GM23338 (cell line): ENCODE measurements at regions not wholly inside any gene's neighbourhood (a gene's known extent, or its start where the extent isn't known, plus 50 kb on each side); places are given as distances from the start of the nearest gene placed in this dataset.

Source experiments
- ATAC-seq: fragments of 200-7000 bp; cut with Tn5 transposase; 3 replicates; pipeline ENCODE4 v1.9.1; 2020
- DNase-seq: peaks from one replicate; pipeline ENCODE4 v3.0.0-alpha.2; 2015; ENCODE audit warnings: low spot score
- H2AFZ ChIP-seq: fragments of 200-600 bp; sonication (generic); 2 replicates; pipeline ENCODE4 v1.8.0; 2016; ENCODE audit warnings: antibody characterized with exemption, mild to moderate bottlenecking, moderate library complexity
- H3F3A ChIP-seq: fragments of 200-600 bp; sonication (generic); replicated peaks from 2 replicates; pipeline ENCODE4 v1.8.0; 2017; ENCODE audit warnings: antibody characterized with exemption, mixed run types, low read depth
- H3K27ac ChIP-seq: fragments of 200-600 bp; sonication (generic); 2 replicates; pipeline ENCODE4 v1.6.1; 2016; ENCODE audit warnings: low read depth
- H3K27me3 ChIP-seq: fragments of 200-600 bp; sonication (generic); 2 replicates; pipeline ENCODE4 v1.8.0; 2016; ENCODE audit warnings: mild to moderate bottlenecking, mixed run types, moderate library complexity; ENCODE audit not compliant: insufficient read depth
- H3K36me3 ChIP-seq: fragments of 200-600 bp; sonication (generic); 2 replicates; pipeline ENCODE4 v1.8.0; 2016; ENCODE audit warnings: mild to moderate bottlenecking; ENCODE audit not compliant: insufficient read depth
- H3K4me1 ChIP-seq: fragments of 200-600 bp; sonication (generic); 2 replicates; pipeline ENCODE4 v1.8.0; 2016; ENCODE audit warnings: mild to moderate bottlenecking, moderate library complexity; ENCODE audit not compliant: insufficient read depth
- H3K4me2 ChIP-seq: fragments of 200-600 bp; sonication (generic); 2 replicates; pipeline ENCODE4 v1.7.1; 2017; ENCODE audit warnings: mixed run types
- H3K4me3 ChIP-seq: fragments of 200-600 bp; sonication (generic); 2 replicates; pipeline ENCODE4 v1.6.1; 2016; ENCODE audit warnings: mixed run types
- H3K79me2 ChIP-seq: fragments of 200-600 bp; sonication (generic); replicated peaks from 2 replicates; pipeline ENCODE4 v1.8.0; 2017; ENCODE audit warnings: mild to moderate bottlenecking; ENCODE audit not compliant: insufficient read depth
- H3K9me2 ChIP-seq: fragments of 200-600 bp; sonication (generic); 2 replicates; pipeline ENCODE4 v1.8.0; 2017; ENCODE audit not compliant: insufficient read depth
- H4K20me1 ChIP-seq: fragments of 200-600 bp; sonication (generic); replicated peaks from 2 replicates; pipeline ENCODE4 v1.8.0; 2017; ENCODE audit warnings: mild to moderate bottlenecking; ENCODE audit not compliant: insufficient read depth
- H3K27ac Mint-ChIP-seq: 2 replicates; pipeline ENCODE4 v1.8.0; 2020; ENCODE audit warnings: inconsistent platforms, mild to moderate bottlenecking, moderate library complexity, mixed read lengths
- H3K27me3 Mint-ChIP-seq: 3 replicates; pipeline ENCODE4 v1.8.0; 2022; ENCODE audit warnings: low read depth, mild to moderate bottlenecking, moderate library complexity, mixed read lengths, inconsistent platforms; ENCODE audit not compliant: insufficient read depth, poor library complexity
- H3K36me3 Mint-ChIP-seq: 3 replicates; pipeline ENCODE4 v1.8.0; 2021; ENCODE audit warnings: low read depth, mild to moderate bottlenecking, inconsistent platforms, moderate library complexity, mixed read lengths
- H3K4me1 Mint-ChIP-seq: 3 replicates; pipeline ENCODE4 v1.8.0; 2020; ENCODE audit warnings: mild to moderate bottlenecking, inconsistent platforms, mixed read lengths
- H3K4me3 Mint-ChIP-seq: 3 replicates; pipeline ENCODE4 v1.8.0; 2021; ENCODE audit warnings: moderate library complexity, mild to moderate bottlenecking, inconsistent platforms, mixed read lengths
- H3K9me3 Mint-ChIP-seq: 3 replicates; pipeline ENCODE4 v1.8.0; 2020; ENCODE audit warnings: moderate library complexity, mild to moderate bottlenecking, inconsistent platforms, mixed read lengths
- CREB1 ChIP-seq: fragments of 250-450 bp; sonication (Bioruptor Pico); IDR thresholded peaks from 2 replicates; pipeline ENCODE4 v1.5.0; 2020; ENCODE audit warnings: low read depth, mild to moderate bottlenecking, moderate library complexity
- EZH2 ChIP-seq: fragments of 200-600 bp; sonication (generic); IDR thresholded peaks from one replicate; pipeline ENCODE4 v1.8.0; 2017; ENCODE audit warnings: antibody characterized with exemption, mild to moderate bottlenecking, low read depth; ENCODE audit not compliant: unreplicated experiment
- EZH2phosphoT487 ChIP-seq: fragments of 200-600 bp; sonication (generic); IDR thresholded peaks from one replicate; pipeline ENCODE4 v1.8.1; 2018; ENCODE audit warnings: antibody characterized with exemption; ENCODE audit not compliant: unreplicated experiment
- JUNB ChIP-seq: IDR thresholded peaks from one replicate; pipeline ENCODE4 v1.6.1; 2016; ENCODE audit warnings: antibody characterized with exemption; ENCODE audit not compliant: unreplicated experiment
- NANOG ChIP-seq: IDR thresholded peaks from 2 replicates; pipeline ENCODE4 v1.6.1; 2016; ENCODE audit warnings: antibody characterized with exemption, borderline replicate concordance
- POLR2AphosphoS5 ChIP-seq: IDR thresholded peaks from 2 replicates; pipeline ENCODE4 v1.6.1; 2016; ENCODE audit warnings: antibody characterized with exemption, low read depth
- REST ChIP-seq: IDR thresholded peaks from one replicate; pipeline ENCODE4 v1.6.1; 2018; ENCODE audit warnings: antibody characterized with exemption; ENCODE audit not compliant: unreplicated experiment
- STAT1 ChIP-seq: IDR thresholded peaks from one replicate; pipeline ENCODE4 v1.6.1; 2016; ENCODE audit warnings: antibody characterized with exemption; ENCODE audit not compliant: unreplicated experiment
- ZNF114 ChIP-seq: fragments of 250-450 bp; sonication (Bioruptor Pico); IDR thresholded peaks from 2 replicates; pipeline ENCODE4 v1.5.0; 2020; ENCODE audit warnings: mild to moderate bottlenecking, moderate library complexity
- ZNF331 ChIP-seq: fragments of 250-450 bp; sonication (Bioruptor Pico); IDR thresholded peaks from 2 replicates; pipeline ENCODE4 v1.5.0; 2020; ENCODE audit warnings: low read depth, mild to moderate bottlenecking, moderate library complexity
- ZNF462 ChIP-seq: fragments of 250-450 bp; sonication (Bioruptor Pico); IDR thresholded peaks from 2 replicates; pipeline ENCODE4 v1.5.0; 2020; ENCODE audit warnings: mild to moderate bottlenecking, moderate library complexity
- TF ChIP-seq, protein P1 (sequence below), 2 experiments: fragments of 200-600 bp in 1 of 2; sonication (generic) in 1 of 2; conservative IDR thresholded peaks; 2 replicates each; pipeline versions ENCODE4 v1.5.1 to v1.6.1; 2016 to 2017; ENCODE audit warnings: antibody characterized with exemption in 2 of 2, low read depth in 2 of 2, mild to moderate bottlenecking in 2 of 2, moderate library complexity in 1 of 2
- TF ChIP-seq, protein P2 (sequence below): IDR thresholded peaks from 2 replicates; pipeline ENCODE4 v1.6.1; 2016; ENCODE audit warnings: antibody characterized with exemption

GRCh38 chr13:68644611-68645010, 1414.5 kb upstream of the PCDH9 start:
- Histone ChIP-seq H4K20me1 (no peaks in the 10 kb centered on the region), H3K4me3 (no peak overlapping the region), H3K9me2 (no peaks in the 10 kb centered on the region), H3K4me2 (no peak overlapping the region), H3K79me2 (no peaks in the 10 kb centered on the region), H3K36me3 (no peaks in the 10 kb centered on the region), H3K27me3 (no peaks in the 10 kb centered on the region), H2AFZ (no peak overlapping the region), H3K4me1 (no peaks in the 10 kb centered on the region; the same call in 1 of the 2 replicates), H3F3A (no peaks in the 10 kb centered on the region), H3K27ac (no peak overlapping the region)
- ATAC-seq (no peak), DNase-seq (no peak)
- TF ChIP-seq, protein P1, sequence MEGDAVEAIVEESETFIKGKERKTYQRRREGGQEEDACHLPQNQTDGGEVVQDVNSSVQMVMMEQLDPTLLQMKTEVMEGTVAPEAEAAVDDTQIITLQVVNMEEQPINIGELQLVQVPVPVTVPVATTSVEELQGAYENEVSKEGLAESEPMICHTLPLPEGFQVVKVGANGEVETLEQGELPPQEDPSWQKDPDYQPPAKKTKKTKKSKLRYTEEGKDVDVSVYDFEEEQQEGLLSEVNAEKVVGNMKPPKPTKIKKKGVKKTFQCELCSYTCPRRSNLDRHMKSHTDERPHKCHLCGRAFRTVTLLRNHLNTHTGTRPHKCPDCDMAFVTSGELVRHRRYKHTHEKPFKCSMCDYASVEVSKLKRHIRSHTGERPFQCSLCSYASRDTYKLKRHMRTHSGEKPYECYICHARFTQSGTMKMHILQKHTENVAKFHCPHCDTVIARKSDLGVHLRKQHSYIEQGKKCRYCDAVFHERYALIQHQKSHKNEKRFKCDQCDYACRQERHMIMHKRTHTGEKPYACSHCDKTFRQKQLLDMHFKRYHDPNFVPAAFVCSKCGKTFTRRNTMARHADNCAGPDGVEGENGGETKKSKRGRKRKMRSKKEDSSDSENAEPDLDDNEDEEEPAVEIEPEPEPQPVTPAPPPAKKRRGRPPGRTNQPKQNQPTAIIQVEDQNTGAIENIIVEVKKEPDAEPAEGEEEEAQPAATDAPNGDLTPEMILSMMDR (conservative IDR thresholded peaks at IDR 0.05; ENCODE audit: low read depth in 2 of 2) = no peak
- TF ChIP-seq ZNF331 (CRISPR knock-in tag) (no peak), CREB1 (CRISPR knock-in tag) (no peak), JUNB (no peak), STAT1 (no peak), ZNF114 (no peak), POLR2AphosphoS5 (no peak), EZH2 (no peak), EZH2phosphoT487 (no peak), NANOG (no peak), REST (no peak), ZNF462 (no peak)
- TF ChIP-seq, protein P2, sequence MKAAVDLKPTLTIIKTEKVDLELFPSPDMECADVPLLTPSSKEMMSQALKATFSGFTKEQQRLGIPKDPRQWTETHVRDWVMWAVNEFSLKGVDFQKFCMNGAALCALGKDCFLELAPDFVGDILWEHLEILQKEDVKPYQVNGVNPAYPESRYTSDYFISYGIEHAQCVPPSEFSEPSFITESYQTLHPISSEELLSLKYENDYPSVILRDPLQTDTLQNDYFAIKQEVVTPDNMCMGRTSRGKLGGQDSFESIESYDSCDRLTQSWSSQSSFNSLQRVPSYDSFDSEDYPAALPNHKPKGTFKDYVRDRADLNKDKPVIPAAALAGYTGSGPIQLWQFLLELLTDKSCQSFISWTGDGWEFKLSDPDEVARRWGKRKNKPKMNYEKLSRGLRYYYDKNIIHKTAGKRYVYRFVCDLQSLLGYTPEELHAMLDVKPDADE = no peak
- H3K4me3 Mint-ChIP-seq = no peak overlapping the region
- H3K36me3 Mint-ChIP-seq = no peaks in the 10 kb centered on the region
- H3K4me1 Mint-ChIP-seq = no peaks in the 10 kb centered on the region
- no peaks in the 10 kb centered on the region for H3K27me3 Mint-ChIP-seq
- H3K9me3 Mint-ChIP-seq = no peaks in the 10 kb centered on the region
- H3K27ac Mint-ChIP-seq = no peak overlapping the region
